Limb (tissue), 2 donors: ENCODE measurements at regions not wholly inside any gene's neighbourhood (a gene's known extent, or its start where the extent isn't known, plus 50 kb on each side); places are given as distances from the start of the nearest gene placed in this dataset.
A peak's percentile ranks its signal among the peaks of the same experiment; 100 is the strongest.
"Not testable (repeated sequence)": the region's sequence is repeated elsewhere in the genome, so short reads cannot be mapped to it uniquely, and the experiment has no call there.

Source experiments
- DNase-seq, 2 donors: peaks; one replicate each; pipeline ENCODE4 v3.0.0-alpha.2; 2016; ENCODE audit errors: extremely low spot score in 2 of 2

- DNase-seq: no peak
Observed at GRCh38 chr3:77707281-77707680, 667.4 kb downstream of the ROBO2 start.

DNA sequence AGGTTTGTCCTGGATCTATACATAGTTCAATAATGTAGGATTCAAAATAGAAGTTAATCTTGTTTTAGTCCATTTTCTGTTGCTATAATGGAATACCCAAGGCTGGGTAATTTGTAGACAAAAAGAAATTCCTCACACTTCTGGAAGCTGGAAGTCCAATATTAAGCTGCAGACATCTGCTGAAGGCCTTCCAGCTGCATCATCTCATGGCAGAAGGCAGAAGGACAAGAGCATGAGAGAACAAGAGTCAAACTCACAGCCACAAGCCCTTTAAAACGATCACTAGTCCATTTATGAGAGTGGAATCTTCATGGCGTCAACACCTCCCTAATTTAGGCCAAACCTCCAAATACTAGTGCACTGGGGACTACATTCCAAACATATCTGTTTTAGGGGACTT is 669.3 kb downstream of the ROBO2 start:
- no peak for DNase-seq

GRCh38 chr3:77718311-77718710 is 678.4 kb downstream of the ROBO2 start:
- no peak for DNase-seq

GRCh38 chr3:77720460-77720971 is 680.6 kb downstream of the ROBO2 start:
- no peak for DNase-seq

DNA sequence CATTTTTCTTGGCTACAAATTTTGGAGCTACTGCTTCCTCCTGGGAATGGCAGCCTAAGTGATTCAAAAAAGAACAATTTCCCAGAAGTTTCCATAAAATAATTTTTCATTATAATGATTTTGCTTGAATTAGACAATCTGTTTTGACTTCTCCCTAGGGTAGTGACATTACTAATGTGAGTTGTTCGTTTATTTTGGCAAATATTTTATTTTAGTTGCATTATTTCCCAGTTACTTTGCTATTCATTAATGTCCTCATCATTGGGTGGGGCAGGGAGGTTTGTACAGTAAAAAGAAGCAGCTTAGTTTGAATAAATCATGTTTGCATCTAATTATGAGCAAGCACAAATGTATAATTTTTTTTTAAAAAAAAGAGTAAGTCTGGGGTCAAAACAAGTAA is 686.6 kb downstream of the ROBO2 start:
- no peak for DNase-seq

GRCh38 chr3:77746048-77746447 is 706.1 kb downstream of the ROBO2 start:
- DNase-seq: no peak

GRCh38 chr3:77746892-77747291 is 707.0 kb downstream of the ROBO2 start:
- DNase-seq: no peak

GRCh38 chr3:77756397-77756975 is 716.6 kb downstream of the ROBO2 start:
- DNase-seq: not testable (repeated sequence)

DNA sequence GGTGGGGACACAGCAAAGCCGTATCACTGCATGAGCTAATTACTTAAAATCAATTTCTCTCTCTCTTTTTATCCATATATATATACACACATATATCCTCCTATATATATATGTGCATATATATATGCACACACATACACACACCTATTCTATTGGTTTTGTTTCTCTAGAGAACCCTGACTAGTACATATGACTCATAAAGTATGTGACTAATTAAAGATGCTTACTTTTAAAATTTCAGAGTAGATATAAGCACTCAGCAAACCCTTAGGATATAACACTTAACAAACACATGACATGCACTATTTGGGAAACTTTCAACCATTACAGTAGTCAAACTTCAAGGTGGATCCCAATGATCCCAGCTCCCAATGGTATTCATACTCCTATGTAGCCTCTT is 732.6 kb downstream of the ROBO2 start:
- no peak for DNase-seq

GRCh38 chr3:77773084-77773483 is 733.2 kb downstream of the ROBO2 start:
- no peak for DNase-seq

DNA sequence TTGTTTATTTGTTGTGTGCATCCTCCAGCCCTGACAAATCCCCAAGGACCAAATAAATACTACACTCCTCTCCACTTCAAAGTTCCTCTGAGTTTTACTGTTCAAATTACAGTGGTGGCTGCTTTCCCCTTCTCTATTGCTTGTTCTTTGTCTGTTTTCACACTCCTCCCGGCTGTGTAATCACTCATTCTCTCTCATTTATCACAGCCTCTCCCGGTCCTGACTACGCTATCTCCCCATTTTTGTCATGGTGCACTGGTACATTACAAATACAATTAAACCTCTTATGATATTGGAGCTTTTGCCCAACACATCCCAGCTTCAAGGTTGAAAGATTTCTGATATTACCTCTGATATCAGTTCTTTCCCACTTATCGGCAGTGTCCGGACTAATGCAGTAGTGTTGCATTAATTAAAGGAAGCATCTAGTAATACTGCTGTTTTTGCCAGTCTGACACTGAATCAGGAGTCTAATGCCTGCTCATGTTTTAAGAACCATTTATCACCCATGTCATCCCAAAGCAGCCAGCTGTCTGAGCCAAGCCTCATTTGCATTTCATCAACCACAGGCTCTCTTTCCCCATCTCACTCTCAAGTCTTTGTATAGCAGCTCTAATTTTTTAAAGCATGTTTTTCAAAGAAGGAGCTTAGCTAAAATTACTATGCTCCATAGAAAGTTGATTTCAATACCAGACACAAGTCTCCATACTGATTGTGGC is 740.5 kb downstream of the ROBO2 start:
- no peak for DNase-seq

GRCh38 chr3:77786216-77786615 is 746.3 kb downstream of the ROBO2 start:
- no peak for DNase-seq

GRCh38 chr3:77795013-77795412 is 755.1 kb downstream of the ROBO2 start:
- no peak for DNase-seq

GRCh38 chr3:77799278-77799677 is 759.4 kb downstream of the ROBO2 start:
- no peak for DNase-seq

DNA sequence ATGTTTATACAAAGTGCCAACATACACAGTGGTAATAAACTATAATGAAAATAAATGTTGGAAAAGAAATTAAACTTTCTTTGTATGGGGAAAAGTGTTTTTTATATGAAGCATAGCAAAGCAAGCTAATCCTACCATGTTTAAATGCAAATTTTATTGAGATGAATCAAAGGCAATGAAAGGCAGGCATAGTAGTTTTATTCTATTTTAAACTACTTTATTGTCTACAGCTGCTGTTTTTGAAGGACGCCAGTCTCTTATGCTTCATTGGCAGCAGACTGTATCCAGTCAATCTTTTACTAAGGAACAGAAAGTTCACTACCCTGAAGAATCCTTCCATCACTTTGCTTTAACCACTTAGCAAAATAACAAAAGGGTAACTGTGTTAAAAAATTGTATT is 761.0 kb downstream of the ROBO2 start:
- DNase-seq: no peak

DNA sequence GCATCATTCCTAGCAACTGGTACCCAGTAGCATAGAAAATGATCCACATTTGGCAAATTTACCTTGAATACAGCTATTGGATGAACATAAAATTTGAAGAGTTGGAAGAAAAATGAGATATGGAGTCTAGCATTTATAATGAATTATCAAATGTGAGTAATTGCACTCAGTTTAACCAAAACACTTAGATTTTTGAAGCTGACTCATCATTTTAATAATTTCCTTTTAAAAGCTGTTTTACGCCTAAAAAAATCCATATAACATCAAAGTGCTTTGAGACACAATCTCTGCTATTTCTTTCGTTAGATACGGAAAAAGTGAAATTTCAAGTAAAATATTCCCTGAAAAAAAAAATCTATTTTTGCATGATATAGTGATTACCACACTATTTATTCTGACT is 767.4 kb downstream of the ROBO2 start:
- DNase-seq: no peak

DNA sequence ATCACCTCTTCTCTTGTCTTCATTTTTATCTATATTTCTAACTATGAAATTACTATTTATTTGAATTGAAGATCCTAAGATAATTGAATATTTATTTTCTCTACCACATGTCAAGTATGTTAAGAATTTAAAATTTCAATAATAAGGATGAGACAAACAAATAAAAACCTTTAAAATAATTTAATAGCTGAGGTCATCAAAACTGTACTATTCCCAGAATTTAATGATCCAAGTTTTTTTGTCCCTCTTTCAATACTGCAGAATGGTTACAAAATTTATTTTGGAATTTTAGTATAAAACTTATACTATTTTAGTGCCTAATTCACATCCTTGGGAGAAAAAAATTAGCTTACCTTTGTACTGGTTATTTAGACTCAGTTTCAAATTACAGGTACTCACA is 774.9 kb downstream of the ROBO2 start:
- no peak for DNase-seq

DNA sequence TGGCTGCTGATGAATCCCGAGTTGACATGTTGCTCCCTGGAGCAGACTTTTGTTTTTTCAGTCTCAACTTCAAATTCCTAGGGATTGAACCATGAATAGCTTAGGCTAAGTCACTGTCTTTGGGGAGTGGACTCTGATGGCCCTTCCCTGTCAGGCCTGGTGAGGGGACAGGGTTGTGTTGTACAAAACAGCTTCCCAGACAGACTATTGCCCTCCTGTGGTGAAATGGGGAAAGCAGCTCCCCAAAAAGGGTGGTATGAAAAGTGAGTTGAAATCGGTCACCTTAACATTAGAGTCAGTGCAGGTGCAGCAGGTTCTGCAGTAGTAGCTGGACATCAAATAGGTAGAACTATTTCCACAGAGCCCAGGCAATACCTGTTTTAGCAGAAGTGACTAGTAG is 775.6 kb downstream of the ROBO2 start:
- DNase-seq: no peak

GRCh38 chr3:77816366-77816765 is 776.5 kb downstream of the ROBO2 start:
- DNase-seq: peak in 1 of 2 donors; percentile 14

- DNase-seq: peak in 1 of 2 donors; percentile 31
Observed at GRCh38 chr3:77825001-77825827, 785.3 kb downstream of the ROBO2 start.

GRCh38 chr3:77835921-77836320 is 796.0 kb downstream of the ROBO2 start:
- DNase-seq: peak in 1 of 2 donors; percentile 42

DNA sequence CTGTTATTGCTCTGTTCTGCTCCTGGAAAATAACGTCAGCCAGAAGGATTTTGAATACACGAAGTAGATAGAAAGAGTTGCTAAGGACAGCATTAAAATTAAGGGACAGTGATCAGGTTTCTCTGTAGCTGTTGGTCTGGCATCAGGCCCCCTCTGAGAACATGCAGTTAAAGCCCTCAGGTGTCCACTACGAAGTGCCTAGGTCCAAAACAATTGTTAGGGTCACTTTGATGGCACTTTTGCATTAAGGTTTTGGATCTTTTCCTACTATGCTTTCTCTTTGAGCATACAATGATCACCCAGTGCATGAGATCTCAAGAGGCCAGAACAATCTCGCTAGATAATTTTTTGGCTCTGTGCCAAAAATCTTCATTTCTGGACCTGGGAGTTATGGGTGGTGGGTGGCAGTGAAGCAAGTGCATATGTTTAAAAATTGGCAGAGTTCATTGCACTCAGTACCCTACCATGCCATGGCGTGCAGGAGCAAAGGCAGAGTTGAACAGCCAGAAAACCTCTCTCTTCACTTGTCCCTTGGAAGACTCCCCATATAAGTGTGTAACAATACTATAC is 797.6 kb downstream of the ROBO2 start:
- DNase-seq: no peak
